B cell (primary cell): ENCODE measurements at regions not wholly inside any gene's neighbourhood (a gene's known extent, or its start where the extent isn't known, plus 50 kb on each side); places are given as distances from the start of the nearest gene placed in this dataset.

Experiments
- ATAC-seq: fragments of 200-7000 bp; cut with Tn5 transposase; one replicate; pipeline ENCODE4 v1.10.0; 2021; ENCODE audit warnings: low read depth, mild to moderate bottlenecking, moderate number of reproducible peaks, moderate library complexity
- CTCF ChIA-PET: fragments of 350-600 bp; sonication (Branson Sonifier 250); formaldehyde crosslinking; loops from one replicate; lab custom pipeline; 2021; ENCODE audit warnings: antibody characterized with exemption, inconsistent platforms; lab: Charles Lee
- POLR2A ChIA-PET: fragments of 350-600 bp; sonication (Branson Sonifier 250); formaldehyde crosslinking; loops from one replicate; lab custom pipeline; 2021; ENCODE audit warnings: antibody characterized with exemption; lab: Charles Lee
- DNase-seq: peaks from one replicate; pipeline ENCODE4 v3.0.0; 2013
- H2AFZ ChIP-seq: 2 replicates; pipeline ENCODE4 v1.6.1; 2012; ENCODE audit warnings: mild to moderate bottlenecking, low read depth, low read length; ENCODE audit not compliant: insufficient read depth, poor library complexity, severe bottlenecking
- H3K27ac ChIP-seq, 2 donors: 1 replicate in 1 of 2; 2 replicates in 1 of 2; pipeline ENCODE4 v1.5.1; 2012 to 2013; ENCODE audit warnings: low read length in 2 of 2, mild to moderate bottlenecking in 2 of 2, moderate library complexity in 1 of 2
- H3K27me3 ChIP-seq, 4 experiments: fragments of 200-600 bp in 1 of 4; sonication (generic) in 1 of 4; replicated peaks in 1 of 4; 1 replicate in 2 of 4; 2 replicates in 2 of 4; pipeline versions ENCODE4 v1.6.1 to v1.7.0; 2013 to 2016; ENCODE audit warnings: low read length in 3 of 4, mild to moderate bottlenecking in 2 of 4, mixed read lengths in 1 of 4, moderate library complexity in 1 of 4; ENCODE audit not compliant: insufficient read depth in 4 of 4, control insufficient read depth in 3 of 4; ENCODE audit errors: control extremely low read depth in 1 of 4
- H3K36me3 ChIP-seq, 2 experiments: replicated peaks in 1 of 2; 1 replicate in 1 of 2; 2 replicates in 1 of 2; pipeline versions ENCODE4 v1.6.1 to v1.7.1; 2013; ENCODE audit warnings: low read length in 1 of 2; ENCODE audit not compliant: insufficient read depth in 2 of 2, control insufficient read depth in 1 of 2; ENCODE audit errors: control extremely low read depth in 1 of 2, extremely low read depth in 1 of 2
- H3K4me1 ChIP-seq, 2 donors: fragments of 200-600 bp in 1 of 2; sonication (generic) in 1 of 2; 1 replicate in 1 of 2; 2 replicates in 1 of 2; pipeline versions ENCODE4 v1.5.1 to v1.6.1; 2013 to 2017; ENCODE audit warnings: low read length in 2 of 2; ENCODE audit not compliant: control insufficient read depth in 2 of 2, insufficient read depth in 2 of 2
- H3K4me2 ChIP-seq: replicated peaks from 2 replicates; pipeline ENCODE3; 2012; ENCODE audit warnings: mild to moderate bottlenecking, low read depth, low read length; ENCODE audit not compliant: poor library complexity, severe bottlenecking
- H3K4me3 ChIP-seq, 5 experiments: fragments of 200-600 bp in 1 of 5; sonication (generic) in 1 of 5; 1 replicate in 3 of 5; 2 replicates in 2 of 5; pipeline versions ENCODE4 v1.5.1 to v1.7.0; 2011 to 2016; ENCODE audit warnings: low read length in 4 of 5, mild to moderate bottlenecking in 4 of 5, low read depth in 2 of 5, control low read depth in 1 of 5, moderate library complexity in 1 of 5; ENCODE audit not compliant: insufficient read depth in 1 of 5; ENCODE audit errors: control extremely low read depth in 1 of 5, extremely low read depth in 1 of 5
- H3K79me2 ChIP-seq: fragments of 200-600 bp; sonication (generic); one replicate; pipeline ENCODE4 v1.6.0; 2016; ENCODE audit warnings: low read length; ENCODE audit not compliant: control insufficient read depth, insufficient read depth
- H3K9ac ChIP-seq: fragments of 200-600 bp; sonication (generic); 2 replicates; pipeline ENCODE4 v1.6.1; 2017; ENCODE audit warnings: mild to moderate bottlenecking, low read length, moderate library complexity
- H3K9me3 ChIP-seq, 3 donors: one replicate each; pipeline versions ENCODE4 v1.6.1 to v1.7.1; 2013; ENCODE audit warnings: low read length in 2 of 3; ENCODE audit not compliant: control insufficient read depth in 2 of 3, insufficient read depth in 1 of 3; ENCODE audit errors: control extremely low read depth in 1 of 3
- H4K20me1 ChIP-seq: 2 replicates; pipeline ENCODE4 v1.6.0; 2012; ENCODE audit warnings: mild to moderate bottlenecking, low read length; ENCODE audit not compliant: insufficient read depth, control insufficient read depth, poor library complexity, severe bottlenecking
- H3K27ac Mint-ChIP-seq: one replicate; pipeline ENCODE4 v1.8.0; 2021; ENCODE audit warnings: mixed read lengths
- H3K27me3 Mint-ChIP-seq: one replicate; pipeline ENCODE4 v1.8.0; 2021; ENCODE audit warnings: mixed read lengths
- H3K4me1 Mint-ChIP-seq: one replicate; pipeline ENCODE4 v1.8.0; 2021; ENCODE audit warnings: mixed read lengths
- H3K4me3 Mint-ChIP-seq: one replicate; pipeline ENCODE4 v1.8.0; 2021; ENCODE audit warnings: mixed read lengths
- H3K9me3 Mint-ChIP-seq: one replicate; pipeline ENCODE4 v1.8.0; 2022; ENCODE audit warnings: mixed read lengths; ENCODE audit not compliant: insufficient read depth
- EZH2 ChIP-seq: IDR thresholded peaks from 2 replicates; pipeline ENCODE4 v1.6.1; 2012; ENCODE audit warnings: borderline replicate concordance, low read depth, mild to moderate bottlenecking, moderate library complexity, low read length; ENCODE audit not compliant: insufficient read depth, poor library complexity, severe bottlenecking
- WGBS: methylation state at CpG from one replicate; pipeline ENCODE4 v1.1.5; 2013; ENCODE audit warnings: missing lambda C conversion rate; ENCODE audit not compliant: insufficient coverage; 5-methylcytosine and 5-hydroxymethylcytosine counted together
- intact Hi-C: fragments of 100-400 bp; cut with micrococcal nuclease; formaldehyde crosslinking; loops from one replicate; pipeline ENCODE4 v1.10.0; 2022
- TF ChIP-seq, protein P1 (sequence below): fragments of 200-600 bp; IDR thresholded peaks from one replicate; pipeline ENCODE4 v1.8.0; 2022; ENCODE audit warnings: antibody characterized with exemption, mild to moderate bottlenecking

GRCh38 chr3:134742202-134742601, 52.9 kb upstream of the EPHB1 start:
- H3K4me1 Mint-ChIP-seq, result no peaks in the 10 kb centered on the region
- 71% methylated on average over 1 of the region's 1 CpG for WGBS
- H2AFZ ChIP-seq, result no peak overlapping the region
- H3K4me3 ChIP-seq, result no peak overlapping the region
- H3K27ac Mint-ChIP-seq, result no peak overlapping the region
- POLR2A ChIA-PET, result no interaction called here
- H3K9me3 Mint-ChIP-seq, result peaks cover 3% of the 10 kb centered on the region
- no peaks in the 10 kb centered on the region for H3K27me3 ChIP-seq
- H3K4me3 Mint-ChIP-seq, result no peak overlapping the region
- H3K9me3 ChIP-seq, result no peaks in the 10 kb centered on the region
- DNase-seq, result no peak
- no peaks in the 10 kb centered on the region for H3K79me2 ChIP-seq
- no peak overlapping the region for H3K27ac ChIP-seq
- no peaks in the 10 kb centered on the region for H3K36me3 ChIP-seq
- H3K4me1 ChIP-seq, result no peaks in the 10 kb centered on the region
- no peaks in the 10 kb centered on the region for H4K20me1 ChIP-seq
- intact Hi-C loops, result no loop called here
- CTCF ChIA-PET, result no interaction called here
- ATAC-seq, result no peak
- TF ChIP-seq, protein P1, sequence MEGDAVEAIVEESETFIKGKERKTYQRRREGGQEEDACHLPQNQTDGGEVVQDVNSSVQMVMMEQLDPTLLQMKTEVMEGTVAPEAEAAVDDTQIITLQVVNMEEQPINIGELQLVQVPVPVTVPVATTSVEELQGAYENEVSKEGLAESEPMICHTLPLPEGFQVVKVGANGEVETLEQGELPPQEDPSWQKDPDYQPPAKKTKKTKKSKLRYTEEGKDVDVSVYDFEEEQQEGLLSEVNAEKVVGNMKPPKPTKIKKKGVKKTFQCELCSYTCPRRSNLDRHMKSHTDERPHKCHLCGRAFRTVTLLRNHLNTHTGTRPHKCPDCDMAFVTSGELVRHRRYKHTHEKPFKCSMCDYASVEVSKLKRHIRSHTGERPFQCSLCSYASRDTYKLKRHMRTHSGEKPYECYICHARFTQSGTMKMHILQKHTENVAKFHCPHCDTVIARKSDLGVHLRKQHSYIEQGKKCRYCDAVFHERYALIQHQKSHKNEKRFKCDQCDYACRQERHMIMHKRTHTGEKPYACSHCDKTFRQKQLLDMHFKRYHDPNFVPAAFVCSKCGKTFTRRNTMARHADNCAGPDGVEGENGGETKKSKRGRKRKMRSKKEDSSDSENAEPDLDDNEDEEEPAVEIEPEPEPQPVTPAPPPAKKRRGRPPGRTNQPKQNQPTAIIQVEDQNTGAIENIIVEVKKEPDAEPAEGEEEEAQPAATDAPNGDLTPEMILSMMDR, result no peak
- TF ChIP-seq EZH2, result no peak
- H3K4me2 ChIP-seq, result no peak overlapping the region
- H3K9ac ChIP-seq, result no peak overlapping the region
- no peaks in the 10 kb centered on the region for H3K27me3 Mint-ChIP-seq

- ChIA-PET POLR2A (no interaction called here), CTCF (no interaction called here)
- TF ChIP-seq EZH2, result no peak
- TF ChIP-seq, protein P1, result no peak
- no peaks in the 10 kb centered on the region for H3K27me3 ChIP-seq
- no peaks in the 10 kb centered on the region for H3K4me1 ChIP-seq
- no peaks in the 10 kb centered on the region for H3K9me3 ChIP-seq
- intact Hi-C loops, result no loop called here
- Mint-ChIP-seq H3K4me3 (no peak overlapping the region), H3K27ac (no peak overlapping the region), H3K27me3 (no peaks in the 10 kb centered on the region), H3K9me3 (peaks cover 3% of the 10 kb centered on the region), H3K4me1 (no peaks in the 10 kb centered on the region)
- no peaks in the 10 kb centered on the region for H3K79me2 ChIP-seq
- no peak overlapping the region for H3K4me2 ChIP-seq
- H4K20me1 ChIP-seq, result no peaks in the 10 kb centered on the region
- WGBS, result no CpG with 5 or more reads among the region's 1 CpG
- H2AFZ ChIP-seq, result no peak overlapping the region
- no peak overlapping the region for H3K4me3 ChIP-seq
- no peaks in the 10 kb centered on the region for H3K36me3 ChIP-seq
- ATAC-seq (no peak), DNase-seq (no peak)
- H3K9ac ChIP-seq, result no peak overlapping the region
- no peak overlapping the region for H3K27ac ChIP-seq
Observed at GRCh38 chr3:134743006-134743405, 52.1 kb upstream of the EPHB1 start.
